ENCODE measurements at regions not wholly inside any gene's neighbourhood (a gene's known extent, or its start where the extent isn't known, plus 50 kb on each side); places are given as distances from the start of the nearest gene placed in this dataset.

- DNase-seq: no peak
These were observed 245.5 kb upstream of the PPP2R2D start for GRCh38 chr10:131655101-131655849.

GRCh38 chr10:131656009-131656408, 244.8 kb upstream of the PPP2R2D start:
- no peak for DNase-seq

DNA sequence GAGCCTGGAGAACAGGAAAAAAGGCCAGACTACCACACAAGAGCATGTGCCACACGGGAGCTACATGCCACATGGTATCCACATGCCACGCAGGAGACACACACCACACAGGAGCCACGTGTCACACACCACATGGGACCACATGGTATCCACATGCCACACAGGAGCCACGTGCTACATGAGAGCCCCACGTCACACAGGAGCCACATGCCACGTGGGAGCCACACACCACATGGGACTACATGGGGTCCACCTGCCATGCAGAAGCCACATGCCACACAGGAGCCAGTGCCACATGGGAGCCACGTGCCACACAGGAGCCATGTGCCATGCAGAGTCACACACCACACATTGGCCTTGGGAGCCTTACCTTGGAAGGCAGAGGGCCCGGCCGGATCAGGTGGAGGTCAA, 244.4 kb upstream of the PPP2R2D start:
- no peak for DNase-seq

DNA sequence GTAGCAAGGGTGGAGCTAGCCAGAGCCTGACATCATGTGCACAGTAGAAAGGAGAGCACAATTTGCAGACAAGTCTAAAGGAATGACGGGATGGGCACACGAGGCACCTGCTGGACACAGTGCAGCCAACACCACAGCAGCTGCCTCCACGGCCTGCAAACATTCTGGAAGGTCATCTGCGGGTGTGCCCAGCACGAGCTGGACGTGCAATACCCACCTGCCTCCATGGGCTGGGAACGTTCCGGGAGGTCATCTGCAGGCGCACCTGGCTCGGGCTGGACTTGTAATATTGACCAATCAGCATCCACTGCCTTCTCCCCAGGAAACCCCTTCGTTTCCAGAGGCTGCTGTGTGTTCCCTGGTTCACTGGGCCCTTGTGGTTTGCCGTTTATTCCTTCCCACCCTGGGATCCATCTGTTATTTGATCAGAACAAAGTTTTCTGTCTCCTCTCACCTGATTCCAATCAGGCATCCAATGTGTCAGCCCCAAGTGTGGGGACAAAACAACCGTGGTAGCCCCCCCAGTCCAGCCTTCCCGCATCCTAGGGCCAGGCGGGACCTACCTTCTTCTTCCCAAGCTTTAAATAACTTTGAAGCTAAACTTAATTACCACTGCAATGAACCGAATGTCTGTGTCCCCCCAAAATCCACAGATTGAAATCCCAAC, 243.4 kb upstream of the PPP2R2D start:
- DNase-seq: no peak

DNA sequence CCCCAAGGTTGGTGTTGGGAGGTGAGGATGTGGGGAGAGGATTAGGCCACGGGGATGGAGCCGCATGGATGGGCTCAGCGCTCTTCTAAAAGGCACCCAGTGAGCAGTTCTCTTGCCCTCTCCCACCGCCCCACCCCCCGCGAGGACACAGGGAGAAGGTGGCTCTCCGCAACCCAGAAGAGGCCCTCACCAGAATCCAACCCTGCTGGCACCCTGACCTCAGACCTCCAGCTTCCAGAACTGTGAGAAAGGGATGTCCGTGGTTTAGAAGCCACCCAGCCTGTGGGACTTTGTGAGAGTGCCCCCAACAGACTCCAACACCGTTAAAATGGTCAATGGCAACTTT, 242.8 kb upstream of the PPP2R2D start:
- DNase-seq: no peak

DNA sequence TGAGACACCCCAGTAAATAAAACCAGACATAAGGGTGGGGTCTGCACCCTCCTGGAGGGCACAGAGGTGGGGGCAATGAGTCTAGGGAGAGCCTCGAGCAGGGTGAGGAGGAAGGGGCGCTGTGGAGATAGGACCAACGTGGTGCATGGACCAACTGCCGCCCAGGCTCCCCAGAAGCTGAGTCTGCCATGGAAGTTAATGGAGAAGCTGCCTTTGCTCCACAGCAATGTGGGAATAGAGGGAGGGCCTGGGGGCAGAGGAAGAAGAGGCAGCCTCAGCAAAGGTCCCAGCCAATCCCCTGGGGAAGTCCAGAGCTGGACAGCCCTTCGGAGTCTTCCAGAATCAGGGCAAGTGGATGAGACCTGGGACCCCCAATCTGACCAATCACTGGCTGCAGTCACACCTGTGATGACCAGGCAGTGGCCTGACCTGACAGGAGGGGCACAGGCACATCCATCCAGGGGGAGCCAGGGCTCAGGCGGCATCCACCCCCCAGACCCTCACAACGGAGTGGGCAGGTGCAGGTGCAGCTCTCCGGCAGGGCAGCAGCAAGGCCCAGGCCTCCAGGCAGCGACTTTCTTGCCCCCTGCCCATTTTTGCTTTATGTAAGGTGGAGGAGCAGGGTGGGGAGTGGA, 242.2 kb upstream of the PPP2R2D start:
- DNase-seq: no peak

GRCh38 chr10:131660427-131660826, 240.4 kb upstream of the PPP2R2D start:
- DNase-seq: no peak

DNA sequence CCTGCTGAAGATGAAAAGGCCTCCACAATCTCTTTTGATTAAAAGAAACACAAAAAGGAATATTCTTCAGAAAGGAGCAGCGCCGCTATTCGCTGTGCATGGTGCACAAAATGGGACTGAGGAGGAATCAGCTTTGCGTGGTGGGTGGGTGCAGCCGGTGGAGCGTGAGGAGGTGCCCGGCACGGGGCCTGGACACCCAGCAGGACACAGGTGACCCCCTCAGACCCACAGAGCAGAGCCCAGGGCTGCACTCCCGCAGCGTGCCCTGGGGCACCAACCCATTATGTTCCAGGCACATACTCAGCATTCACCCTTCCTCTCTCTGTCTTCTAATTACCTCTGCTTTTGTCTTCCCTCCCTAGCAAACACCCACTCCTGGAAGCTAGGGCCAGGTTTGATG, 238.0 kb upstream of the PPP2R2D start:
- no peak for DNase-seq

- no peak for DNase-seq
These were observed 237.5 kb upstream of the PPP2R2D start for GRCh38 chr10:131663351-131663750.

DNA sequence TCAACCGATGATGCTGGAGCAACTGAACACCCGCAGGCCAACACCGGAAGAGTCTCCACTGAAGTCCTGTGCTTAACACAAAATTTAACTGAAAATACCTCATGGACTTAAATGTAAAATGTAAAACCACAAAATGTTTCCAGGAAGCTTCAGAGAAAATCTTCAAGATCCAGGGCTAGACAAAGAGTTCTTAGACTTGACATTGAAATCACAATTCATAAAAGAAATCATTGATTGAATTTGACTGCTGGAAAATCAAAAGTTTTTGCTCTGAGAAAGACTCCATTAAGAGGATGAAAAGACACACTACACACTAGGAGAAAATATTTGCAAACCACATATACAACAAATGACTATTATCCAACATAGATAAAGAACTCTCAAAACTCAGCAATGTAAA, 234.7 kb upstream of the PPP2R2D start:
- DNase-seq: no peak

GRCh38 chr10:131667047-131667446, 233.8 kb upstream of the PPP2R2D start:
- DNase-seq: no peak

- no peak for DNase-seq
These were observed 233.2 kb upstream of the PPP2R2D start for GRCh38 chr10:131667561-131667960.

DNA sequence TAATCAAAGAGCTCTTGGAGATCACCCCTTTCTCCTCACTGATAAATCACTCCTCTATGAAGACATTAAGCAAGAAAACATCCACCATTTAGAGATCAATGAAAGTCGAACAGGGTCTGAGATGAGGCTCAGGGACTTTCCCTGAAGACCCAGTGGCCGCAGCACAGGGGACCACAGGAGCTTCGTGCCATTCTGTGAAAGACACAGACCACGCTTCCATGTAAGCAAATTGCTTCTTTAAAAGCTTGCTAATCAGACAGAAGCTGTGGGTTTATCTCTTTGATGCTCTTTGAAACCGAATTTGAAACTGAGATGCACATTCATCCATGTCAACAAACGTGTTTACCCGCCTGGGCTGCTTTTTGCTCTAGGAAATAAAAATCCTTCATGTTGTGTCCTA, 231.9 kb upstream of the PPP2R2D start:
- no peak for DNase-seq

GRCh38 chr10:131669838-131670237, 231.0 kb upstream of the PPP2R2D start:
- DNase-seq: no peak

- DNase-seq: no peak
These were observed 230.5 kb upstream of the PPP2R2D start for GRCh38 chr10:131670341-131670740.

DNA sequence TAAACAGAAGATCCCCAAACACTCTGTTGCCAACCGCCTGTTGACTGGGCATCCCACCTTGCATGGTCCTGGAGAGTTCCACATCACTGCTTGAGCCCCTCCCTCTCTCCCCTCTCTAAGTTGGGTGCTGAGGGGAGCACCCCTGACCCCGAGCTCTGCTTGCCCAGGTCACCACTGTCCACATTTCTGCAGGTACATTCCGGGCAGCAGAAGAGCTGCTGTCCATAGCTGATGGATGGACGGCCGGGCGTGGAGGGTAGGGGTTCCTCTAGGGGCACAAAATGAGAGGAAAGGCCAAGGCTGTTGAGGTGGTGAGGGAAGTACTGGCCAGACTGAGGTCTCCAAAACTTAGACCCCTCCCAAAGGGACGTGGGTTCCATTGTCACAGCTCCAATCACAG, 227.4 kb upstream of the PPP2R2D start:
- no peak for DNase-seq

GRCh38 chr10:131674130-131674529, 226.7 kb upstream of the PPP2R2D start:
- no peak for DNase-seq

DNA sequence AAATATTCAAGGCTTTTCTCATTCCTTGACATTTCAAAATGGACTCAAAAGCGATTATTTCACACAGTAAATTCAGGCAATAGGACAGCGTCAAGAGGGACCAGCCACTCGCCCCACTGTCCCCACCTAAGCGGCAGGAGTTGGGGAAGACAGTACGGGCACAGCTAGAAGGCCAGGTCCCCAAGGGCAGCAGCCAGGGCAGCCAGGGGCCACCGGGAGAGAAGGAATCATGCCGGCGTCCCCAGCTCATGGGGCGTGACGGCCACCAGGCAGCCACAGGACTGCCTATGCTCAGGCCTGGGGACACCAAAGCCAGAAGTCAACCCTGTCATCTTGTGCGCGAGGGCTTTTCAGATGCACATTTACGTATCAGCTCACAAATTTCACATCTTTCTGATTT, 225.7 kb upstream of the PPP2R2D start:
- no peak for DNase-seq

DNA sequence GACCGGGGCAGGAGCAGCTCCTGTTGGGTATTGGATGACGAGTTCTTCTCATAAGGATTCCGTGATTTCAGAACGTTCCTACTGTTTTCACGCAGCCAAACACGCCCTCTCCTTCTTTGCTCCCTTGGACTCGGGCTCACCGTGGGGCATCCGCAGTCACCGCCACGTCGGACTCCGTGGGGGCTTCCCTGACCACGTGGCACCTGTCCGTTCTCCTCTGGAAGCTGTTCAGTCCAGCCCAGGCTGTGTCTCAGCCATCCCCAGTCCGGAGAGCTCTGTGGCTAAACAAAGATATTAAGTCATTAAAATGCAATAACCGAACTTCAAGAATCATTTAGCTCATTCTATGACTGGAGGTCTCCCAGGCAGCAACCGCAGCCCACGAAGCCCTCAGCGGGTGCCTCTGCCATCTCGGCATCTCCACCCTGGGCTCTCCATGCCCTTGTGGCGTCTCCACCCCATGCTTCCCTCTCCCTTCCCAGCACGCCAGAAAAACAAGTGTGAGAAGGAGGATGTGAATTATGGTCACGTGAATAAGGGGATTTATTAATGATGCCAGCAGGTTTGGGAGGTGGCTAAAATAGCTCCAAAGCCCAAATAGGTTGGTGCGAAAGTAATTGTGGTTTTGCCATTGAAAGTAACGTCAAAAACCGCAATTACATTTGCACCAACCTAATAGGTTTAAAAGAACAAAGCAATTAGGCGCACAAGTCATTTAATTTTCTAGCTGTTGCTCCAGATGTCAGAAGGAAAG, 224.6 kb upstream of the PPP2R2D start:
- no peak for DNase-seq

GRCh38 chr10:131676800-131677421, 223.9 kb upstream of the PPP2R2D start:
- no peak for DNase-seq

DNA sequence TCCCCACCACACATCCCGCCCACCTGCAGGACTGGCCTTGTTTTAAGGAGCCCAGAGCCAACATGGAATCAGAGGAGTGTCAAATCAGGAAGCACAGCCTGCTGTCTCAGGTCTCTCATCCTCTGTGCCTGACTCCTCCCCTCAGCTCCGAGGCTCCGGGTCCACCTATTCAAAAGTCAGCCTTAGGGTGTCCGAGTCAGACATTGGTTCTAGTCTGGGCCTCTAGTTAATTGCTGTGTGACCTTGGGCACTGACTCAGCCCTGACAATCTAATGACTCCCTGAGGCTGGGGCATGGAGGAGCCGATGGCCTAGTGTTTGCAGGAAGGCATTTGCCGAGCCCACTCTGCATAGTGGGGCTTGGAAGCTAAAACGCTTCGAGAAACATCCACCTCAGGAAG, 223.1 kb upstream of the PPP2R2D start:
- no peak for DNase-seq

DNA sequence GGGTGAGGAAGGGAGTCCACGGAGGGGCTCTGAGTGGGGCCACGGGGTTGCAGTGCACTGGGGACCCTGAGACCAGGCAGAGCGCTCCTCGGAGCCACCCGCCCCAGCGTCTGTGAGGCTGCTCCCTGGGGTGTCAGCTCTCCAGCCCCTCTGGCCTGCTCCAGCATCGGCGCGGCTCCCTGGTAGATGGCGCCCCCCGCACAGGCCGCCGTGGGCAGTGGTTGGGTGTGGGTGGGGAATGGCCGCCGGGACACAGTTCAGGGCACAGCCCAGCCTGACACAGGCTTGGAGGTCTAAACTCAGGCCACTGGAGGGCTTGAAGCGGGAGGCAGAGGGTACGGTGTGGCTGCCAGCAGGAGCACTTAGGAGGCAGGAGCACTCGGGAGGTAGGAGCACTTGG, 222.6 kb upstream of the PPP2R2D start:
- no peak for DNase-seq

GRCh38 chr10:131678613-131679012, 222.2 kb upstream of the PPP2R2D start:
- no peak for DNase-seq
